ENCODE measurements at regions not wholly inside any gene's neighbourhood (a gene's known extent, or its start where the extent isn't known, plus 50 kb on each side); places are given as distances from the start of the nearest gene placed in this dataset.
"Not testable (repeated sequence)": the region's sequence is repeated elsewhere in the genome, so short reads cannot be mapped to it uniquely, and the experiment has no call there.

DNA sequence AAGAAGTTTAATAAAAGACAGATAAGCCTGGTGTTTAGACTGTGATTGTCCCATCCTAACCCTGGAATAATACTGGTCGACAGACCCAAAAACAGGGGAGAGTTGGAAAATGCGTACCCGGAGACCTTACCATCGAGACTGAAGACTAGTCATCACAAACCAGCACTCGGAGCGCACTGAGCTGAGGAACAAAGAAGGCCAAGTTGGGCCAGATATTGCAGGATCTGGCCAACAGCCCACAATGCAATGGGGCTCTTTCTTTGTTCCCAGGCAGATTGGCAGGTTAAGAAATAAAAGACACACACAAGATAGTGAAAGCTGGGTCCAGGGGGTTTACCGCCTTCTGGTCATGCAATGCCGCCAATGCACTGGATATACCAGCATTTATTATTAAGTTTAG, 188.7 kb upstream of the RAI14 start:
- TF ChIP-seq, protein P1, sequence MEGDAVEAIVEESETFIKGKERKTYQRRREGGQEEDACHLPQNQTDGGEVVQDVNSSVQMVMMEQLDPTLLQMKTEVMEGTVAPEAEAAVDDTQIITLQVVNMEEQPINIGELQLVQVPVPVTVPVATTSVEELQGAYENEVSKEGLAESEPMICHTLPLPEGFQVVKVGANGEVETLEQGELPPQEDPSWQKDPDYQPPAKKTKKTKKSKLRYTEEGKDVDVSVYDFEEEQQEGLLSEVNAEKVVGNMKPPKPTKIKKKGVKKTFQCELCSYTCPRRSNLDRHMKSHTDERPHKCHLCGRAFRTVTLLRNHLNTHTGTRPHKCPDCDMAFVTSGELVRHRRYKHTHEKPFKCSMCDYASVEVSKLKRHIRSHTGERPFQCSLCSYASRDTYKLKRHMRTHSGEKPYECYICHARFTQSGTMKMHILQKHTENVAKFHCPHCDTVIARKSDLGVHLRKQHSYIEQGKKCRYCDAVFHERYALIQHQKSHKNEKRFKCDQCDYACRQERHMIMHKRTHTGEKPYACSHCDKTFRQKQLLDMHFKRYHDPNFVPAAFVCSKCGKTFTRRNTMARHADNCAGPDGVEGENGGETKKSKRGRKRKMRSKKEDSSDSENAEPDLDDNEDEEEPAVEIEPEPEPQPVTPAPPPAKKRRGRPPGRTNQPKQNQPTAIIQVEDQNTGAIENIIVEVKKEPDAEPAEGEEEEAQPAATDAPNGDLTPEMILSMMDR (IDR thresholded peaks at IDR 0.05) = no peak
- Histone ChIP-seq H3K4me1 (peaks cover 0 to 10% (median 0%) of the 10 kb centered on the region in 3 donors), H3K9me3 (no peaks in the 10 kb centered on the region), H3K27ac (peak overlapping the region in 2 of 4 donors; percentile 72 to 73), H3K36me3 (no peaks in the 10 kb centered on the region), H3K4me3 (no peak overlapping the region), H3K27me3 (no peaks in the 10 kb centered on the region)
- 77 to 78% methylated on average over 8 of the region's 8 CpGs for WGBS, 2 donors
- DNase-seq = no peak
- intact Hi-C loops (cut with DNase I) = loop anchor here in 1 of 3 donors (10.0 kb wide), 1 partner anchor 463 kb away; the partner anchor contains the start of gene AMACR
- FAIRE-seq = no peak
- peak; percentile 36 to 54 (median 43) for ATAC-seq

DNA sequence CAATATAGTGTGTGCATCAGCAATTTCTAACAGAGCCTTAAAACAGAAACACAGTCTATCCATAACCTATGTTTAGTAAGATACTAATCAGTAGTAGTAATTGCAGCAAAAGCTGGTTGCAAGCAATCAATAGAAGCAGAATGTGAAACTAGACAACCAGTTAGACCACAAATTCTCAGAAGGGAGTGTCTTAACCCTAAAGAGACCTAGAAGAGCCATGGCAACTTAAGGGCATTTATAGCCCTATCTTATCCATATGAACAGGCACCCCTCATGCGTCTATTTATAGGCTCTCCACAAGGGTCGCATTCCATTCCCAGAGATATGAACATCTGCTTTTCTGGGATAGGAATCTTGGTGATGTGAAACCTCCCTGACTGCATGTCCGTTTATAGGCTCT, 188.1 kb upstream of the RAI14 start:
- FAIRE-seq, H3K9me3 ChIP-seq, DNase-seq, H3K4me1 ChIP-seq, H3K4me3 ChIP-seq, H3K27me3 ChIP-seq, H3K36me3 ChIP-seq, H3K27ac ChIP-seq: not testable (repeated sequence)
- 58 to 75% methylated on average over 3 of the region's 3 CpGs for WGBS, 2 donors
- ATAC-seq = peak in 1 of 4 donors; percentile 20
- intact Hi-C loops (cut with DNase I) = loop anchor here in 1 of 3 donors (10.0 kb wide), 1 partner anchor 463 kb away; the partner anchor contains the start of gene AMACR

DNA sequence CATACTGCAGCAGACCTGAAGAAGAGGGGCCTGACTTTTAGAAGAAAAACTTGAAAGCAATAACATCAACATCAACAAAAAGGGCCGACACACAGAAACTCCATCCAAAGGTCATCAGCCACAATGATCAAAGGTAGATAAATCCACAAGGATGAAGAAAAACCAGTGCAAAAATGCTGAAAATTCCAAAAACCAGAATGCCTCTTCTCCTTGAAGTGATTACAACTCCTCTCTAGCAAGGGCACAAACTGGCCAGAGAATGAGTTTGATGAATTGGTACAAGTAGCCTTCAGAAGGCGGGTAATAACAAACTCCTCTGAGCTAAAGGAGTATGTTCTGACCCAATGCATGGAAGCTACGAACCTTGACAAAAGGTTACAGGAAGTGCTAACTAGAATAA, 186.2 kb upstream of the RAI14 start:
- TF ChIP-seq, protein P1 (IDR thresholded peaks at IDR 0.05) = no peak
- WGBS, 2 donors = 62 to 74% methylated on average over 3 of the region's 3 CpGs
- intact Hi-C loops (cut with DNase I) = loop anchor here in 1 of 3 donors (10.0 kb wide), 1 partner anchor 465 kb away; the partner anchor contains the start of gene AMACR
- Histone ChIP-seq H3K36me3 (no peaks in the 10 kb centered on the region), H3K27ac (no peak overlapping the region), H3K9me3 (no peaks in the 10 kb centered on the region), H3K4me3 (no peak overlapping the region), H3K4me1 (peaks cover 0 to 10% (median 4%) of the 10 kb centered on the region in 3 donors), H3K27me3 (no peaks in the 10 kb centered on the region)
- FAIRE-seq (no peak), DNase-seq (no peak), ATAC-seq (no peak)

DNA sequence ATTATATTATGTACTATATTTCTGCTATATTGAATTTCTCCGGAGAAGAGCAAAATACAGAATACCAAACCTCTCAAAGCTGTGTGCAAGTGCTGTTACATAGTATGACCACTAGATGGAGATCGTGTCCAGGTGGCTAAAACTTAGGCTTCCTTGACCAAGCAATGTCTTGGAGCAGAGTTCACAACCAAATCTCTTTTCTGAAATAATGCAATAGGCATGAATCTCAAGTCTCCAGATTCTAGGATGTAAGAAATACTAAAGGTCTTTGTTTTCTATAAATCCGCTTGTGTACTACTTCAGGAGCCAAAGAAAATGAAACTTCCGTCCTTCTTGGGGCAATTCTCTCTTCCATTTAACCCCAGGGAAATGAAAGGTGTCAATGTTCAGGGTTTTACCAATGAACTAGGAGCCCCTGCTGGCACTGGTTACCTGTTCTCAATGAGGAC, 181.5 kb upstream of the RAI14 start:
- TF ChIP-seq, protein P1 (IDR thresholded peaks at IDR 0.05) = peak; percentile 89 to 97 (median 93)
- no peak overlapping the region for H3K27ac ChIP-seq
- ATAC-seq (peak; percentile 88 to 99 (median 96)), FAIRE-seq (peak; percentile 61), DNase-seq (peak in 1 of 6 donors; percentile 41)
- intact Hi-C loops (cut with DNase I) = no loop called here
- no peaks in the 10 kb centered on the region for H3K36me3 ChIP-seq
- H3K4me1 ChIP-seq = peaks cover 4 to 8% (median 7%) of the 10 kb centered on the region in 3 donors
- no peaks in the 10 kb centered on the region for H3K9me3 ChIP-seq
- WGBS, 2 donors = 19 to 20% methylated on average over 4 of the region's 4 CpGs
- H3K4me3 ChIP-seq = no peak overlapping the region
- H3K27me3 ChIP-seq = no peaks in the 10 kb centered on the region

DNA sequence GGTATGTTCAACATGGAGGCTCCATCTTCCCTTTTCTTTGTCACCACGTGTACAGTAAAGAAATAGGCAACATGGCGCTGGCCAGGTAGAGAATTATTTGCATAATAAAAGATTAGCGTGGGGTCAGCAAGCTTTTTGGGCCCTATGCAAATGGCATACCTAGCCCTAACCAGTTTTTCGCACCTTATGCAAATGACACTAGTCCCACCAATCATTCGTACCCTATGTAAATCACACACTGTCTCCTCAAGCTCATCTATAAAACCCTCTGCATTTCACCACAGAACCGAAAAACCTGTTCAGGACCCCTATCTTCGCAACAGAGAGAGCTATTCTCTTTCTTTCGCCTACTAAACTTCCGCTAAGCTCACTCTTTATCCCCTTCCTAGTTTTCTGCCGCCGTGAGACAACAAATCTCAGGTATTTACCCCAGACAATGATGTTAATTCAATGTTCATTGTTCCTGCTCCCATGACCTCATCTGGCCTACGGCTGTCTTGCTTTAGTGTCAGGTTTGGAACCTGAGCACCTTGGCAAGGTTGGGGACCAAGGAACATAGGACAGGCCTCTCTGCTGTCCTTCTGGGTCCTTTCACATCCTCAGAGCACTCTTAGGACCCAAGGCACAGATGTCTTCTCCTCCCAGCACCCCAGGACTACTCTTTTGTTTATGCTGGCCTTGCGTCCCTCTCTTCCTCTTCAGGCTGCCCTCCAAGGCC, 180.7 kb upstream of the RAI14 start:
- Histone ChIP-seq H3K27me3 (no peaks in the 10 kb centered on the region), H3K36me3 (no peaks in the 10 kb centered on the region), H3K4me1 (peaks cover 4 to 8% (median 7%) of the 10 kb centered on the region in 3 donors), H3K4me3 (no peak overlapping the region), H3K9me3 (no peaks in the 10 kb centered on the region), H3K27ac (no peak overlapping the region)
- intact Hi-C loops (cut with DNase I) = no loop called here
- FAIRE-seq (no peak), DNase-seq (no peak), ATAC-seq (no peak)
- WGBS, 2 donors = 84 to 86% methylated on average over 13 of the region's 13 CpGs
- TF ChIP-seq, protein P1 (IDR thresholded peaks at IDR 0.05) = no peak
